ENCODE measurements at regions not wholly inside any gene's neighbourhood (a gene's known extent, or its start where the extent isn't known, plus 50 kb on each side); places are given as distances from the start of the nearest gene placed in this dataset.
"Not testable (repeated sequence)": the region's sequence is repeated elsewhere in the genome, so short reads cannot be mapped to it uniquely, and the experiment has no call there.

DNA sequence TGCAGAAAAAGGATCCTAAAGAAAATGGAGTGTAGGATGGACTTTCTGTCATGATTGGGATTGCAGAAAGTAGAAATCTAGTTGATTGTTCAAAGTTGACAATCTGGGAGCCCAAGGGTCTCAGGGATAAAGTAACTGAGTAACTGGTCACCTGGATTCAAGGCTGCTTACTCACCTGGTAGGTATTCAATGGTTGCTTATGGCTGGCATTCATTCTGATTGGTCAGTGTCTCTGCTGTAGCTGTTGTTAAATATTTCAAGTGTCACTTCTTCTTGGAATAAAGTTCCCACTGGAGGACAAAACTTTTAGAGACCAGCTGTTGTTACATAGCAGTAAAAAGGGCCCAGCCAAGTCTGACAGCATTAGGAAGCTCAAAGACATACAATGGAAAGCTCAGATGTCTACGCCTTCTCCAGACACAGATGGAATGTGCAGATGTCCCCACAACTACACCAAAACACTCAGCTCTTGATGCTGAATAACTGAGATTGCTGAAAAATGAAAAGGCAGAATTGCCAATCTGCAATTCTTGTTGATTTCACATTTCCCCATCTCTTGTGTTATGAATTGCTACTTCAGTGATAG, 106.9 kb downstream of the ZNF467 start:
- Histone ChIP-seq H3K36me3 (no peaks in the 10 kb centered on the region), H3K27me3 (no peaks in the 10 kb centered on the region), H3K4me3 (no peak overlapping the region), H3K4me1 (no peaks in the 10 kb centered on the region), H3K27ac (no peak overlapping the region), H3K9me3 (no peaks in the 10 kb centered on the region)
- no peak for ATAC-seq
- intact Hi-C loops (cut with DNase I), result no loop called here
- no peak for TF ChIP-seq CTCF (IDR thresholded peaks at IDR 0.05)
- DNase-seq, result no peak

- DNase-seq; intact Hi-C loops (cut with DNase I); H3K27ac ChIP-seq; H3K4me1 ChIP-seq; H3K9me3 ChIP-seq; H3K27me3 ChIP-seq; H3K4me3 ChIP-seq; ATAC-seq; H3K36me3 ChIP-seq: not testable (repeated sequence)
Observed at GRCh38 chr7:149665618-149666017, 107.8 kb downstream of the ZNF467 start.

DNA sequence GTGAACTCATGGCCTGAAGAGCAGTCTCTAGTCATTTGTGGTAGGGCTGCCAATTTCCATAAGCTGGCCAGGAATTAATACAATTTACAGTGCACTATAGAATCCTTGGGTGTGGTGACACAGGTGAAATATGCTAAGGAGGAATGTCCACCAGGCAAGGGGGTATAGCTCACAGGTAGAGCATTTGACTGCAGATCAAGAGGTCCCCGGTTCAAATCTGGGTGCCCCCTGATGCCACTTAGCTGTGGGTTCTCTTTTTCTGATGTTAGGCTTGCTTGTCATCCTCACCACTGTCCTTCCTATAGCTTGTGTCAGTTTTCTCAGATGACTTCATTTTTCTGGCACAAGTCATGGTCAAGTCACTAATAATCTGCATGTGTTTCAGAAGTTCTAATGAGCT, 108.7 kb downstream of the ZNF467 start:
- Histone ChIP-seq H3K27ac (no peak overlapping the region), H3K36me3 (no peaks in the 10 kb centered on the region), H3K4me1 (no peaks in the 10 kb centered on the region), H3K27me3 (no peaks in the 10 kb centered on the region), H3K4me3 (no peak overlapping the region), H3K9me3 (no peaks in the 10 kb centered on the region)
- no peak for DNase-seq
- no peak for TF ChIP-seq CTCF (IDR thresholded peaks at IDR 0.05)
- no peak for ATAC-seq
- intact Hi-C loops (cut with DNase I), result no loop called here

DNA sequence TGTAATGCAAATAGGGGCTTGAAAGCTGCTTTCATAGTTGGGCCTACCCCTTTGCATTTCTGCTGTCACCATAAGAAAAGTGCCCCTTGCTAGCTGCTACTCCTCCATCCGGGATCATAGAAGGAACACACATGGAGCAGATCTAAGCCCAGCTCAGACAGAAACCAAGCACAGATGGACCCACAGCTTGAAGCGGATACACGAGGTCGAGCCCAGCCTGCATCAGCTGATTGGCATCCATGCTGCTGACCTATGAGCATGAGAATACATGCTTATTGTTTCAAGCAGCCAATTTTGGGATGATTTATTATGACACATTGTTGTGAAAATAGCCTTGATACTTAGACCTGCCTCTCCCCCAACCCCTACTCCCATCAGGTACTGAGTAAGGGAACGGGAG, 109.2 kb downstream of the ZNF467 start:
- no peak for TF ChIP-seq CTCF (IDR thresholded peaks at IDR 0.05)
- H3K36me3 ChIP-seq, result no peaks in the 10 kb centered on the region
- no peak overlapping the region for H3K27ac ChIP-seq
- intact Hi-C loops (cut with DNase I), result no loop called here
- no peaks in the 10 kb centered on the region for H3K9me3 ChIP-seq
- H3K4me1 ChIP-seq, result no peaks in the 10 kb centered on the region
- DNase-seq (no peak), ATAC-seq (no peak)
- no peaks in the 10 kb centered on the region for H3K27me3 ChIP-seq
- H3K4me3 ChIP-seq, result no peak overlapping the region

DNA sequence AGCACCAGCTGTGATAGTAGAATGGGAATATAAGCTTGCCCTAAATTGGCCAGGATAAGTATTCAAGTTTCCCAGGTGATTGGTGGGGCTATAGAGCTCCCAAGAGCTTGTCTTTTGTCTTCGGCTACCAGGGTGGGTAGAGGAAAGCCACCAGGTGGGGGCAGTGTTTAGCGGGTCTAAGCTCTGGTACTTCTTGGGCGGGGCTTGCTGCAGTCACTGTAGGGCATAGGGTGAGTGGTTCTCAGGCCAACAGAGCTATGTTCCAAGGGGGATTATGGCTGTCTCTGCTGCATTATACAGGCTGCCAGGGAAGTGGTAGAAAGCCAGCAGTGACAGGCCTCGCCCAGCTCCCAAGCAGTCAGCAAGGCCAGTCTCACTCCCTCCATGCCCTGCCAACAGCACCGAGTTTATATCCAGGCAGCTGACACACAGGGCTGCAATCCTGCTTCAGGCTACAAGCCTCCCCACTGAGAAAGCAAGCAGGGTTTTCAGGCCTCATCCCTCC, 110.7 kb downstream of the ZNF467 start:
- intact Hi-C loops (cut with DNase I), result no loop called here
- Histone ChIP-seq H3K4me3 (no peak overlapping the region), H3K9me3 (no peaks in the 10 kb centered on the region), H3K36me3 (no peaks in the 10 kb centered on the region), H3K27me3 (no peaks in the 10 kb centered on the region), H3K4me1 (no peaks in the 10 kb centered on the region), H3K27ac (no peak overlapping the region)
- TF ChIP-seq CTCF (IDR thresholded peaks at IDR 0.05), result peak; percentile 53
- DNase-seq, result peak; percentile 77
- ATAC-seq, result peak; percentile 98

- Histone ChIP-seq H3K27ac (no peak overlapping the region), H3K4me1 (no peaks in the 10 kb centered on the region), H3K9me3 (no peaks in the 10 kb centered on the region), H3K27me3 (no peaks in the 10 kb centered on the region), H3K36me3 (no peaks in the 10 kb centered on the region), H3K4me3 (no peak overlapping the region)
- no peak for TF ChIP-seq CTCF (IDR thresholded peaks at IDR 0.05)
- intact Hi-C loops (cut with DNase I), result no loop called here
- ATAC-seq (no peak), DNase-seq (no peak)
Observed at GRCh38 chr7:149655784-149656183, 117.6 kb downstream of the ZNF467 start.
